ENCODE measurements at regions not wholly inside any gene's neighbourhood (a gene's known extent, or its start where the extent isn't known, plus 50 kb on each side); places are given as distances from the start of the nearest gene placed in this dataset.

DNA sequence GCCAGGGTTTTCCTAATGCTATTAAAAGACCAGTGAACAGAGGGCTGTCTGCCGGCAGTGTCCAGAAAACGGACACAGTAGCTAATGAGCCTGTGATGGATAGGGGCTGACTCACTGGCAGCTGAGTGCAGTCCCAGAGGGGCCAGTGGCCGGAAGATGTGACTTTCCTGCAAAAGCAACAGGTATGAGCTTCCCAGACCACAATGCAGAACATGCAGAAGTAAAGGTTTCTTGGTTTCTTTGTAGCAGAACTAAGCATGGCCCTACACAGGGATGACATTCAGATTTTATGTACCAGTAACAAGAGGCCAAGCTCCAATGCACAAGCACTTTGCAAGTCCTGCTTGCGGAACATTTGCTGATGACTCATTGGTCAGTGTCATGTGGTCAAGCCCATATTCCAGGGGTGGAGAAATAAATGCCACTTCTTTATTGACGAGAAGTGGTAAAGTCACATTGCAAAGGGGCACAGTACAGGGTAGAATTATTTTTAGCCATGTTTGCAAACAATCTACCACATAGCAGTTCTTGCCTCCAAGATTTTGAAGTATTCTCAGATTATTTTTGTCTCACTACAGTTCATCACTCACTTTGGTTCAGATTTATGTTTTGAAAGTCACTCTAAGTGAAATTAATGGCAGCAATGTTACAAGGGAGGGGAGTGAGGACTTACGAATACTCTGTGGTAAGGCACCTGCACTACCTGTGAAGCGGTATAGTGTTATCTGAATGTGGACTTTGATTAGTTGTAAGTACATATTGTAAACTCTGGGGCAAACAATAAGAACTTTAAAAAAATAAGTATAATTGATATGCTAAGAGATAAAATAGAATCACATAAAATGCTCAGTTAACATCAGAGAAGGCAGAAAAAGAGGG lies 263.3 kb downstream of the ABHD5 start:
- peak; percentile 49 for DNase-seq

DNA sequence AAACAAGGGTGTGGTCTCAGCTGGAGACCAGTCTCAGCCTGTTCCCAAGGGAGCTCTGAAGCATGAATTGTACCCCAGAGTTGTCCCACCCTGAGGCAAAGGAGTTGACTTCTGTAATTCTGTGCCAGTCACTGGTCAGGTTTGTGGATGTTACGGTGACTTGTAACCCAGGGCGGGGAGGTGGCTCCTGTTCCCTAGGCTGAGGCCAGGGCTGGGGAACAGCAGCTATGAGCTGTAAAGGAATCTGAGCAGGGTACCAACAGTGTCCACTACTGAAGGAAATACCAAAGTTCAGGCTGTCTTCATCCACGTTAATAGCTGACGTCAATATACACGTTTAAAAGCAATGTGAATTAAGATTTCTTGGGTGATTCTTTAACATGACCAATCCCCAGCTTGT lies 266.2 kb downstream of the ABHD5 start:
- no peak for DNase-seq

DNA sequence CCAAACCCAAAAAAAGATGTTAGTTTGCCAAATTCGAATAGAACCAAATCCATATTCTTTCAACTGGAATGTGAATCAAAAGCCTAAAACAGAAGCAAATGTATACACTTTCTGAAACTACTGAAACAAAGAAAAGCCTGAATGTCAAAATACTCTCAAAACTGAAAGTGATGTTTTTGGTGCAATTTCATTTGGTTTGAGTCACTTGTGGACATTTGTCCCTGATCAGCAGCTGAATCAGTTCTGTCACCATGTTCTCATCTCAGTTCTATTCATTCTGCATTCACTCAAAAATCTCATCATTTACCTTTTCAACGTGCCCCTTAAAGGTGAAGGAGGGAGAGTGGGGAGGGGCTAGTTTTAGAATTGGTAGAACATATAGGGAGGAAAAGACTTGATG lies 266.8 kb downstream of the ABHD5 start:
- DNase-seq: no peak

DNA sequence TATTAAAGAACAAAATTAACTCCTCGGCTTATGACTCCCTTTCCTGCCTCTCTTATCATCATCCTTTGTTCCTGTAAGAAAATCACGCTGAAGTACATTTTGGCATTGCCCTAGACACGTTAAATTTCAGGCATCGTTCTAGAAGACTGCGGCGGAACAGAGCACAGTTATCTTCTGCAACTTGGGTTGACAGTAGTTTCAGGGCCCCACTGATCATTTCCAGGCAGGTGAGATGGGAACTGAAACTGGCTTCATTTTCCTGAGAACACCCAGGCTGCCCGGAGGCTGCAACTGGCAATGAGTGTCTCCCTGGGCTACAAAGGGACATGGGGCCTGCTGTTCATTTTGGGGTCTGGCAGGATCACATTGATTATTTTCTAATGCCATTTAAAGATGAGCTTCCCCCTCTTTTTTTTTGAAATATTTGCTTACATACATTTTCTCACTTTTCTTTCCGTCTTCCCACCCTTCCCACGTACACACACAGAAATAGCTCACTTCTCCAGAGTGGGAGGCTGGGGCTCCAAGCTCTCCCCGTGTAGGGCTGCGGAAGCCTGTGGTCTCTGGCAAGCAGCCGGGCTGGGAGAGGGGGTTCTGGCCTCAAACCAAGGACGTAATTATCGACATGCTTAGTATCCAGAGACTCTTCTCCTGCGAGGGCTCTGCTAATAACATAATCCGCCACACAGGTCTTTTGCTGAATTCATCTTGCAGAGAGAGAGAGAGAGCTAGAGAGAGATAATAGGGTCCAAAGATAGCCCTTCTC lies 267.4 kb downstream of the ABHD5 start:
- DNase-seq: no peak

DNA sequence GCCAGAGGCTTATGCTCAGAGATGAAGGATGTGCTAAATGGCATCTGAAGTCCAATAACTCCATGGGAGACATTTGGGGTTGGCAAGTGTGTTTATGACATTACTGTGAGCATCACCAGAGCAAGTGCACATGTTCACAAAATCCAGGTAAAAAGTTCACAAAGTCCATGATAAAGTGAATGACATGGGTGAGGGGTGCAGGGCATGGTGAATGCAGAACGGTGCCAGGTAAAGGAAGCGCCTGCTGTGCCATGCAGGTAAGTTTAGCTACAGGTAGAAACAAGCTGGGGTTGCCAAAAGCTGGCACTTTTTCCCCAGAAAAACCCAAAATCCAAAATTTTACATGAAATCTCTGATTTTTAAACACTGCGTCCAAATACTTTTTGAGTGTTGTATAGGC lies 268.2 kb downstream of the ABHD5 start:
- no peak for DNase-seq

DNA sequence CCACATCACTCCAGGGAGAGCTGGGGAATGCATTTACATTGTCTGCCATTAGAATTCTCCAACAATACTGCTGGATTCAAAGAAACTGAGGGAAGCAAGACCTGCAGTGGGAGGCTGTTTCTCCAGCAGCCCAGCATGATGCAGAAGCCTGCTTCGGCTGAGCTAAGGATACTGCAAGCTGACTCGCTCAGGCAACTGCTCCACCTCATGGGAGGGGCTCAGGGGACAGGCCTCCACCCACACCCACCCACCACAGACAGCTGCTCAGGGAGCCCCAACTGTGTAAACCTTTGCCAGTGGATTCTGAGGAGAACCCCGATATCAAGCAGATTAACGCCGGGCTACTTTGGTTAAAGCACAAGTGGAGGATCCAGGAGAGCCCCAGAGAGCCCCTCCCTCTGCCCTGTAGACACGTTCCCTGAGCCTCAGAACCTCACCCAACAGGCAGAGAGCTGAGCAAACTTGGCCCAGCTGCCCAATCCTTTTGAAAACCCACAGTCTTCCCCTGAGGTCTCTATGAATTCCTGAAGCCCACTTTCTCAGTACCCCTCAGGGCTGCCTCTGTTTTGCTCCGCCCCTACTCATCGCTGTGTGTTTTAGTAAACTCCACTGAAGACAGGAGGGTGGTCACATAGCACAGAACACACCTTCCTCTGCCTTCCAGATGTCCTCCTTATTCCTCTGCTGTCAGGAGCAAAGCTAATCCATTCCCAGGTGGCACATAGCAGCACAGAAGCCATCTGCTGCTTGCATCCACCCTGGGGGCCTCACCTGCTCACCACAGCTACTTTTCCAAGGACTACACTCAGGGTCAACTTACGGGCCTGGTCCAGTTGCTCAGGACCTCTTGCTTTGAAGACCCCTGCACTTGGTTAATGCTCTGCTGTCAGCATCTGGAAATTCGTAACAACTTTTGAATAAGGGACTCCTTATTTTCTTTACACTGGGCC lies 269.0 kb downstream of the ABHD5 start:
- no peak for DNase-seq

DNA sequence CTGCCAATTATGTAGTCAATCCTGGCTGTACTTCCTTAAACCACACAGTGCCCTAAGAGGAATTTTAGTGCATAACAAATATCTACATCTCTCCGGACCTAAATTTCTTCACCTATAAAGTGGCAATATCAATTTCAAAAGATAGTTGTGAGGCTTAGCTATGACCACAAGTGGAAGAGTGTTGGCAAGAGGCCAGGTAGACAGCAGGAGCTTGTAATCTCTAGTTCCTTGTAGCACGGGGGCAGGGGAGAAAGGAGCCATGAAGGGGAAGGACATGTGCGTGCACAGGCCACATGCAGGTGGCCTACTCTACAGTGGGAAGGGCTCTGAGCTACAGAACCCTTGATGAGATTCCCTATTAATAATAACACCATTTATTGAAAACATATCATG lies 269.7 kb downstream of the ABHD5 start:
- no peak for DNase-seq

DNA sequence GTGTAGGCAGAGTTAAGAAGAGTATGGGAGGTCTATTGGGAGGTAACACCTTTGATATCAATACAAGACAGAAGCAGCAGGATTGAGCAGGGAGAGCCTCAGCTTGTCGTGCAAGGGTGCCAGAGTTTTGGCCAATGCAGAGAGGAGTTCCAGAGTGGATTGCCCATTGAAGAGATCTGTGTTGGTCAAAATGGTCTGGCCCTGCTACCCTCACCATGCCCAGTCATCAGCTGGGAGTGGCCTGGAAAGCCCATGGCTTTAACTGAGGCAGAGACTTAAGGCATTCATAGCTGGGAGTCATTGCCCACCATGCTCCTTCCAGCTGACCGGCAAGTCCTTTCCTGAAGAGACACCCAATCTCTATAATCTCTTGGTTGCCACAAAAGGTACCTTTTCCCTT lies 271.3 kb downstream of the ABHD5 start:
- no peak for DNase-seq

DNA sequence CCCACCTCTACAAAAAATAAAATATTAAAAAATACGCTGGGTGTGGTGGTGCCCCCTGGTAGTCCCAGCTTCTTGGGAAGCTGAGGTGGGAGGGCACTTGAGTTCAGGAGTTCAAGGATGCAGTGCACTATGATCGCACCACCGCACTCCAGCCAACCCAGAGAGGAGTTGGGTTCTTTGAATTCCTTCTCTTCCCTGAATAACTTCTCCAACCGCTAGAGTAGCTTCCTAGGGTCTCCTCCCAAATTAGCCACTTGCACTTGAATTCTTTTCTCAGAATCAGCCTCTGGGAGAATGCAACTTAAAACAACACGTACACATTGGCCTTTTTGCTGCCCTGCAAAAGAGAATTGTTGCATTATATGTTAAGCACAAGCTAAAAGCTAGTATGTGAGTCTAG lies 272.5 kb downstream of the ABHD5 start:
- no peak for DNase-seq

DNA sequence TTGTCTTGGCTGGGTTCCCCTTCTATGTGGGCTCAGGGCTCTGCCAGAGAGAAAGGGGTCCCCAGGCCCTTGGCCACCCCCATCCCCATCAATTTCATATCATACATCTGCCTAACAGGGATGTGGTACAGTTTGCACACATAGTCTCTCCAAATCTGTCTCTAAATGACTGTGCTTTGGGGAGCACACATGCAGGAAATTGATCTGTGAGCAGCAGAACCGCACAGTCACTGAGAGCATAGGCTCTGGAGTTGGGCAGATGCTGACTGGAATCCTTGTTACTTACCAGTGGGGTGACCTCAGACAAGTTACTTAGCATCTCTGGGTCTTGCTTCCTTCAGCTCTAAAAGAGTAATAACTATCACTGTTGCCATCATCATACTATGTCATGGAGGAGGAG lies 273.9 kb downstream of the ABHD5 start:
- DNase-seq: no peak

DNA sequence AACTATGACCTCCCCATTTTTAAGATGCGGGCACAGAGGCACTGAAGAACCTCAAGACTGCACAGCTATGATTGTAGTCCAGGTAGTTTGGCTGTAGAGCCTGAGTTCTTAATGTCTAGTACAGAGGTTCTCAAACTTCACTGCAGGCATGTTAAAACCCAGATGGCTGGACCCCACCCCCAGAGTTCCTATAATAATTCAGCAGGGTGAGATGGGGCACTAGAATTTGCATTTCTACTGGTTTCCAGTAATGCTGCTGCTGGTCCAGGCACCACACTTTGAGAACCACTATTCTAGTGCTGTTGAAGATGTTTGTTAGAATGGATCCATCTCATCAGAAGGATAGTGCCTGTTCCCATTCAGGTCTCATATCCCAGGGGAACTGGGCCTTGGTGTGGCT lies 274.9 kb downstream of the ABHD5 start:
- DNase-seq: no peak

DNA sequence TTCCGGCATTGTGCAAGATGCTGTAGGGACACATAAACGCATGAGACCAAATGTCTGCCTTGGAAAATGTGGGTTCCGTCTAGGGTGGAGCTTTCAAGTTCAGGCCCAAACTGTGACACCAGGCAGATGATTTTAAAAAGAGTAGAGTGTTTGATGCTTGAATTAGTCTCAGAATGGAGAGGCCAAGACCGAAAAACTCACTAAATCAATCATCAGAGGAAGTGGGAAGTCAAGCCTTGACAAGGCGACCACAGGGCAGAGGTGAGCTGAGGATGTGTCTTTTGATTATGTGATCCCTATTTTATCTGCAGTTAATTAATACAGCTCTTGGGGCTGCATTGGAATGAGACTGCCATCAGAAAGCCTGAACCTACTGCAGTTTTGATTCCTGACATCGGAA lies 275.4 kb downstream of the ABHD5 start:
- no peak for DNase-seq

DNA sequence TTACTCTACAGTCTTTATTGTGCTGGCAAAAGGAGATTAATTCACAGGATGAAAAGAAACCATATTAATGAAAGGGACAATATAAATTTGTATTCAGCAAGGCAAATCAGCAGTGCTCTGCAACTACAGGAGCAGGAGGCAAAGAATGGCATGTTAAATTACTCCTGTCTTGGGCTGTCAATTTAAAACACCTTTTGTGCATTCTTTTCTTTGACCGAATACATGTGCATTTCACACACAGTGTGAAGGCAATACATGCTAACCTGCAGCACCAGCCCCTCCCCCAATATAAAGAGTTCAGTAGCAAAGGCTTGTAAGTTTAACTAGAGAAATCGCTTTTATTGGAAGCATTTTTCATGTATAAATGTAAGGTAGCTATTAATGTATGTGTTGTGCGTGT lies 275.2 kb upstream of the TOPAZ1 start:
- DNase-seq: no peak

DNA sequence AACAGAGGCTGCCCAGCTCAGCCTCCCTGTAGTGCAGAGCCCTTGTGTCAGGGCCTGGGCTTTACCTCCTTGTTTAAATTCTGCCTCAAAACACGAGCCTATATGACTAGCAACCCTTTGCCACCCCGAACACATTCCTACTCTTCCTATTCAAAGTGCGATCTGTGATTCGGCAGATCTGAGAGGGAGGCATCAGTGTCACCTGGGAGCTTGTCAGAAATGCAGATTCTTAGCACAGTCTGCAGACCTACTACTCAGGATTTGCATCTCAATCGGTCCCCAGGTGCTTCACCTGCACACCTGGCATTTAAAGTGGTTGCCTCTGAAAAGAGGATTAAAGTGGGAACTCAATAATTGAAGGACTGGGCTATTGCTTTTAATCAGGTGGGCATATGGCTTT lies 273.2 kb upstream of the TOPAZ1 start:
- DNase-seq: no peak

DNA sequence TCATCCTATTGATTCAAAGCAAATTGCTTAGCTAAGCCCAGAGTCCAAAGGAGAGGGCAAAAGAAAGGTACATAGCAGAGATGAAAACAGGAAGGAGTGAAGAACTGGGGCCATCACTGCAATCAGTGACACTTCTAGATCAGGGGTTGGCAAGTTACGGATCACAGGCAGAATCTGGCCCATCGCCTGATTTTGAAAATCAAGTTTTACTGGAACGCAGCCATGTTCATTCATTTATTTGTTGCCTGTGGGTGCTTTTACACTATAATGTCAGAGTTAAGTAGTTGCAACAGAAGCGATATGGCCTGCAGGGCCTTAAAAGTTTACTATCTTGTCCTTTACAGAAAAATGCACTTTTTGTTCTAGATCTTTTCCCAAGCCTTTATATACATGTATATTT lies 271.7 kb upstream of the TOPAZ1 start:
- no peak for DNase-seq

DNA sequence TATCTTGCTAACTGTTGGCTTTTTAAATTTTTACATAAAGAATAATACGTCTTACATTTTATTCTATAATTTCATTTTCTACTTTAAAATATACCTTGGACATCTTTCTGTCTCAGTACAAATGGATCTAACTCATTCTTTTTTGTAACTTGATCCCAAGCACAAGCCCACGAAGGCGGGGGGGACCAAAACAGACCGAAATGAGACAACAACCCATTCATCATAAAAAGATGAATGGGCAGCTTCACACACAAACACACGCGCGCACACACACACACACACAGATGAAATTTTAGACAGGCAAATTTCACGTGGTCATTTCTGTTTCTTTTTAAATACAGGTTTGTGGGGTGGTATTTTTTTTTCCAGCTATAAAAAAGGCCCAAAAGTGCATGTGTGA lies 271.3 kb upstream of the TOPAZ1 start:
- no peak for DNase-seq

DNA sequence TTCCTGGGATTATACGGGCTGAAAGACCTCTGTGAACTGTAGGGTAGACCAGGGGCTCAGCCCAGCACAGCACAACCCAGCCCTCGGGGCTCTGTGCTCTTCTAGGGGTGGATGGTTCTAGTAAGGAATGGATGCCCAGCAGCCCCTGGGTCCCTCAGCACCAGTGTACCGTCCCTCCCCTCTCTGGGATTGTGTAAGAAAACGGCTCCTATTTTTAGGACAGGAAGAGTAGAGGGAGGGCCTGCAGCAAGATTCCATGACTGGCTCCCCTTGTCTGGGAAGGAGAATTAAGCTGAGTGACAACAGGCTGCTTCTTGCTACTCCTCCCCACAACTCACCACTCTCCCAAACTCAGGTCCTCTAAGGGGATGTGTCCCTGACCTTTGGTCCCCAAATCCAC lies 270.8 kb upstream of the TOPAZ1 start:
- no peak for DNase-seq

DNA sequence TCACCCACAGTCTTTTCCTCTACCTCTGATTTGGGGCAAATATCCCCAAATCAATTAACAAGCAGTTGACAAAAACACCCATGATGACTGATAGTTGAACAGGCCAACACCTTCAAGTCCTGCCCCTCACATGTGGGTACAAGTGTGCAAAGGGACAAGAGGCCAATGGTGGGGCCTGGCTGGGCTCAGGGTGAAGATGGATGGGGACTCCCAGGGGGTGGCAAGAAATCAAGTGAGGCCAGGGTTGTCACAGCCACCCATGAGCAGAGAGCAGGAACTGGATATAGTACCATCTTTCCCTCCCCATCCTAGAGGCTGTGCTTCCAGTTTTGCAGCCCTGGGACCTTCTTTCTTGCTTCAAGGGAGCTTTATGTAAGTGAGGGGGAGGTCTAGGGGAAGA lies 270.2 kb upstream of the TOPAZ1 start:
- DNase-seq: no peak

DNA sequence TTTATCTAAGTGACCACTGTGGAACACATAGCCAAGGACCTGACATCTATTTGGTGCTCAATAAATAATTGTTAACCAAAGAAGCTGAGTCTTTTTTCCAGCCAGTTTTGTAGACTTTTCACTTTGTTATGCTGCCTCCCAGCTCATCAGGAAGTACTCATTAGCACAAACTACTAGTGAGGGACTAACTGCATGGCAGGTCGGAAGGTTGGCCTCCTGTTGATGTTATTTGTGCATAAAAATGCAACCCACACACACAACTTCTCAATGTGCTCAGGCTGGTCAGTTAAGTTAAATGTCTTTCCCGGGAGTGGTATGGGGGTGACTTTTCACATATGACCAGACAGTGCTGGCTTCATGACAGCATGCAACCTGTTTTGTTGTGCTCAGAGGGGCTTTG lies 263.0 kb upstream of the TOPAZ1 start:
- DNase-seq: no peak

DNA sequence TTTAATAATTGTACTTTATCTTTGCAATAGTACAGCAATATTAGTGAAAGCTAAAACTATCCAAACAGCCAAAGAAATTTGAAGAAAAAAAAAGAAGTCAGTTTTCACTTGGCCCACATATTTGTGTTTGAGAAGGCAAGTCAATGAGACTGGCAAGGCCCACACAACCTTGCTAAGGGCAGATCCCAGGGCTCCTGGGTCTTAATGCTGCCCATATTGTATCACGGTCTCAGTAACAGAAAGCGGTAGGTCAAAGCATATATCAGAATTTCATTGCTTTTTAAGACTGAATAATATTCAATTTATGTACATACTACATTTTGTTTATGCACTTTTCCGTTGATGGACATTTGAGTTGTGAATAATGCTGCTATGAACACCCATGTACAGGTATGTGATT lies 262.0 kb upstream of the TOPAZ1 start:
- DNase-seq: no peak

DNA sequence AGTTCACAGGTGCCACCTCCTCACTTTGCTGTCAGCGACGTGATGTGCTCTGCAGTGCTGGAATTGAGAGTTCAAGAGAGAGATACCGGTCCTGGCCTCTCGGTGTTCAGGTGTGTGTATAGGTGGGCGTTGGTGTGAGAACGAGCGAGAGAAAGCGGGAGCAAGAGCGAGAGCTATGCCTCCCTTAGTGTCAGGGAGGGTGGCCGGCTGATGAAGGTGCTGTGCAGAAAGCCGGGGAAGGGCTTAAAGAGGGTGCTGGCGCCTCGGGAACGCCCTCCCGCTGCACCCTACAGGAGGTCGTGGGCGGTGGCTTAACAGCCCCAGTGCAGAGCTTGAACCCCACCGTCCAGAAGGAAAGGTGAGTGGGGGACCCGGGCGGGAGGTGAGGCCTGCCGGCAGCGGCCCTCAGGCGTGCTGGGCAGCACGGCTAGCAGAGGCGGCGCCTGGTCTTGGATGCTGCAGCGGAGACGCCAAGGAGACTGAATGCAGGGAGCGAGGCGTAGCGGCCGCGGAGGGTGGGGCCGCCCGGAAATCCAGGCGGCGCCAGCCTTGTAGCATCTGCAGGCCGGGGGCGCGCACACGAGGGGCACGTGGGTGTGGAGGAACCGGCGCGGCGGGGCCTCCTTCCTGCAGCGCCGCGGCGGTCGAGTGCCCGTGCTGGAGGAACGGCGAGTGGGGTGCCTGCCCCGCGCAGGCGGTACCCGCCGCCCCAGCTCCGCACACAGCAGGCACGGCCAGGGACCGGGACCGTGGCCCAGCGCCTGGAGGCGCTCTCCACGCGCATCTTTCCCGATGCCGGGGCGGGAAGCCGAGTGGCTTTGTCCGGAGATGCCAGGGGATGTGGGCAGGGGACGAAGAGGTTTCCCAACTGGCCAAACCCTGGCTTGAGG lies 246.8 kb upstream of the TOPAZ1 start:
- no peak for DNase-seq

Data from T1000 (cell line).